ENCODE measurements at regions not wholly inside any gene's neighbourhood (a gene's known extent, or its start where the extent isn't known, plus 50 kb on each side); places are given as distances from the start of the nearest gene placed in this dataset.

- Histone ChIP-seq H3K27ac (ENCODE audit: low read depth, low read length) (no peak overlapping the region), H3K9me2 (replicated peaks; ENCODE audit: control insufficient read depth, low read length) (no peaks in the 10 kb centered on the region), H3K79me2 (ENCODE audit: control insufficient read depth, low read length) (no peaks in the 10 kb centered on the region), H3F3A (ENCODE audit: control insufficient read depth, insufficient read depth) (no peaks in the 10 kb centered on the region), H3K27me3 (ENCODE audit: control insufficient read depth, low read length) (peaks cover 3% of the 10 kb centered on the region; the same call in 1 of the 2 replicates), H3K4me3 (ENCODE audit: low read length) (no peak overlapping the region), H3K9me3 (ENCODE audit: control insufficient read depth, insufficient read depth, low read length) (no peaks in the 10 kb centered on the region), H3K4me2 (ENCODE audit: low read length) (no peak overlapping the region), H4K20me1 (ENCODE audit: control insufficient read depth, insufficient read depth, low read depth, low read length) (no peaks in the 10 kb centered on the region), H3K36me3 (ENCODE audit: control insufficient read depth, low read length) (no peaks in the 10 kb centered on the region), H3K4me1 (ENCODE audit: control insufficient read depth, low read length) (no peaks in the 10 kb centered on the region)
- no peak for TF ChIP-seq EZH2phosphoT487 (IDR thresholded peaks at IDR 0.05; ENCODE audit: borderline replicate concordance, low read length)
- TF ChIP-seq, protein P1, sequence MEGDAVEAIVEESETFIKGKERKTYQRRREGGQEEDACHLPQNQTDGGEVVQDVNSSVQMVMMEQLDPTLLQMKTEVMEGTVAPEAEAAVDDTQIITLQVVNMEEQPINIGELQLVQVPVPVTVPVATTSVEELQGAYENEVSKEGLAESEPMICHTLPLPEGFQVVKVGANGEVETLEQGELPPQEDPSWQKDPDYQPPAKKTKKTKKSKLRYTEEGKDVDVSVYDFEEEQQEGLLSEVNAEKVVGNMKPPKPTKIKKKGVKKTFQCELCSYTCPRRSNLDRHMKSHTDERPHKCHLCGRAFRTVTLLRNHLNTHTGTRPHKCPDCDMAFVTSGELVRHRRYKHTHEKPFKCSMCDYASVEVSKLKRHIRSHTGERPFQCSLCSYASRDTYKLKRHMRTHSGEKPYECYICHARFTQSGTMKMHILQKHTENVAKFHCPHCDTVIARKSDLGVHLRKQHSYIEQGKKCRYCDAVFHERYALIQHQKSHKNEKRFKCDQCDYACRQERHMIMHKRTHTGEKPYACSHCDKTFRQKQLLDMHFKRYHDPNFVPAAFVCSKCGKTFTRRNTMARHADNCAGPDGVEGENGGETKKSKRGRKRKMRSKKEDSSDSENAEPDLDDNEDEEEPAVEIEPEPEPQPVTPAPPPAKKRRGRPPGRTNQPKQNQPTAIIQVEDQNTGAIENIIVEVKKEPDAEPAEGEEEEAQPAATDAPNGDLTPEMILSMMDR (IDR thresholded peaks at IDR 0.05; ENCODE audit: low read depth, low read length, poor library complexity, severe bottlenecking), result no peak
These were observed 103.6 kb upstream of the EGFLAM start for GRCh38 chr5:38154615-38155204.

GRCh38 chr5:38151878-38152277 lies 106.5 kb upstream of the EGFLAM start:
- H3K36me3 ChIP-seq (ENCODE audit: control insufficient read depth, low read length), result no peaks in the 10 kb centered on the region
- H3K4me3 ChIP-seq (ENCODE audit: low read length), result no peak overlapping the region
- no peaks in the 10 kb centered on the region for H3K4me1 ChIP-seq (ENCODE audit: control insufficient read depth, low read length)
- no peaks in the 10 kb centered on the region for H4K20me1 ChIP-seq (ENCODE audit: control insufficient read depth, insufficient read depth, low read depth, low read length)
- H3K27ac ChIP-seq (ENCODE audit: low read depth, low read length), result no peak overlapping the region
- H3K9me3 ChIP-seq (ENCODE audit: control insufficient read depth, insufficient read depth, low read length), result no peaks in the 10 kb centered on the region
- H3K79me2 ChIP-seq (ENCODE audit: control insufficient read depth, low read length), result no peaks in the 10 kb centered on the region
- H3K27me3 ChIP-seq (ENCODE audit: control insufficient read depth, low read length), result peaks cover 3% of the 10 kb centered on the region; the same call in 1 of the 2 replicates
- H3K9me2 ChIP-seq (replicated peaks; ENCODE audit: control insufficient read depth, low read length), result no peaks in the 10 kb centered on the region
- TF ChIP-seq, protein P1 (IDR thresholded peaks at IDR 0.05; ENCODE audit: low read depth, low read length, poor library complexity, severe bottlenecking), result no peak
- TF ChIP-seq EZH2phosphoT487 (IDR thresholded peaks at IDR 0.05; ENCODE audit: borderline replicate concordance, low read length), result no peak
- no peaks in the 10 kb centered on the region for H3F3A ChIP-seq (ENCODE audit: control insufficient read depth, insufficient read depth)
- H3K4me2 ChIP-seq (ENCODE audit: low read length), result no peak overlapping the region

GRCh38 chr5:38149815-38150195 lies 108.6 kb upstream of the EGFLAM start:
- TF ChIP-seq, protein P1 (IDR thresholded peaks at IDR 0.05; ENCODE audit: low read depth, low read length, poor library complexity, severe bottlenecking), result no peak
- no peak for TF ChIP-seq EZH2phosphoT487 (IDR thresholded peaks at IDR 0.05; ENCODE audit: borderline replicate concordance, low read length)
- Histone ChIP-seq H3K9me3 (ENCODE audit: control insufficient read depth, insufficient read depth, low read length) (no peaks in the 10 kb centered on the region), H3F3A (ENCODE audit: control insufficient read depth, insufficient read depth) (no peaks in the 10 kb centered on the region), H3K36me3 (ENCODE audit: control insufficient read depth, low read length) (no peaks in the 10 kb centered on the region), H4K20me1 (ENCODE audit: control insufficient read depth, insufficient read depth, low read depth, low read length) (no peaks in the 10 kb centered on the region), H3K4me1 (ENCODE audit: control insufficient read depth, low read length) (no peaks in the 10 kb centered on the region), H3K4me2 (ENCODE audit: low read length) (no peak overlapping the region), H3K9me2 (replicated peaks; ENCODE audit: control insufficient read depth, low read length) (no peaks in the 10 kb centered on the region), H3K27ac (ENCODE audit: low read depth, low read length) (no peak overlapping the region), H3K4me3 (ENCODE audit: low read length) (no peak overlapping the region), H3K79me2 (ENCODE audit: control insufficient read depth, low read length) (no peaks in the 10 kb centered on the region), H3K27me3 (ENCODE audit: control insufficient read depth, low read length) (no peaks in the 10 kb centered on the region)

All from DOHH2 (cell line).